NCI-H1092 treated with DMSO at 0.1 percent for 48 hours (cell line): ENCODE measurements at regions not wholly inside any gene's neighbourhood (a gene's known extent, or its start where the extent isn't known, plus 50 kb on each side); places are given as distances from the start of the nearest gene placed in this dataset.
"Not testable (repeated sequence)": the region's sequence is repeated elsewhere in the genome, so short reads cannot be mapped to it uniquely, and the experiment has no call there.

Experiments
- DNase-seq: peaks from one replicate; lab custom pipeline; 2025; lab: John Stamatoyannopoulos, UW

DNA sequence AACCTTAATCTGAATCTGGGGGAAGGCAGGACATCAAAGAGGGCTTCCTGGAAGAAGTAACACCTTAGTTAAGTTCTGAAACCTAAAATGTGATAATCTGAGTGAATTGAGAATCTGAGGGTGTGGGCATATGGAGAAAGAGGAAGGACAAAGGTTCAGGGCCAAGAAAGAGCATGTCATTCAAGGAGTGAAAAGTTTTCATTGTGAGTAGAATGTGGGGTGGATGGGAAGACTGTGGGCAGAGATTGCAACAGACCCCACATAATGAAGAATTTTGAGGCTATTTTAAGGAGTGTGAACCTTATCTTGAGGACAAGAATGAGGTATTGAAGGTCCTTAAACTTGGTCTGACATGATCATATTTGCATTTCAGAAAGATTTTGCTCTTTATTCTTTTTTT, 227.2 kb downstream of the PTGER3 start:
- DNase-seq = no peak

GRCh38 chr1:70820995-70821394, 226.6 kb downstream of the PTGER3 start:
- DNase-seq = no peak

DNA sequence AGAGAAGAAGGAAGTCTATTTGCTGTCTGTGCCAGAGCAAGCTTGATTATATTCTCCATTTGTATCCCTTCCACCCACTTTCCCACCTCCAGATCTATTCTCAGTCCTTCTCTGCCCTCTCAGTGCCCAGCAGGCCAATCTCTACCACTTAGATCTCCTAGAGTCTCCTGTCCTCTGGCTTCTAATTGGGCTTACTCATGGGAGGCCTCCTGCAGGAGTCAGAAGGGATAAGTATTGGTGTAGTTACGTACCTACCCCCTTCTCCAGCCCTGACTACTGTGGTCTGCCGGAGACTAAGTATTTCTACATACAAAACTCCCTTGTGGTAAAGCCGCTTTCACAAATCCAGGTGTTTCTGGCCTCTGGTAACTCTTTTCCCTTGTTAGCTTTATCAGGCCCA, 221.2 kb downstream of the PTGER3 start:
- DNase-seq = no peak

GRCh38 chr1:70827030-70827429, 220.6 kb downstream of the PTGER3 start:
- no peak for DNase-seq

DNA sequence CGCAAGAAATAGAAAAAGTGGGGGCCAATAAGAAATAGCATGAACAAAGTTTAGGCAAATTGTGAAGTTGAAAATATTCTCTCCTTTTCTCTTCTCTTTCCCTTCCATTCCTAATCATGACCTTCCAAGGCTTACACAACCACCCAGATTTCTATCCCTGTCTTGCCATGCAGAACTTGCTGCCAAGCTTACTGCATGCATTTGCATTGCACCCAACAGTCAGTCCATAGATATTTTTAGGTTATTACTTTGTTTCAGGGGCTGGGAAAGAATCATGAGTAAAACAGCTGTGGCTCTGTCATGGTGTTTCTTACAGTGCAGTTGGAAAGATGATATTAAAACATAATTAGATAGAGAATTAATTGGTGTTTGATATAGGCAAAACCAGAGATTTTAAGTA, 219.4 kb downstream of the PTGER3 start:
- DNase-seq = no peak

DNA sequence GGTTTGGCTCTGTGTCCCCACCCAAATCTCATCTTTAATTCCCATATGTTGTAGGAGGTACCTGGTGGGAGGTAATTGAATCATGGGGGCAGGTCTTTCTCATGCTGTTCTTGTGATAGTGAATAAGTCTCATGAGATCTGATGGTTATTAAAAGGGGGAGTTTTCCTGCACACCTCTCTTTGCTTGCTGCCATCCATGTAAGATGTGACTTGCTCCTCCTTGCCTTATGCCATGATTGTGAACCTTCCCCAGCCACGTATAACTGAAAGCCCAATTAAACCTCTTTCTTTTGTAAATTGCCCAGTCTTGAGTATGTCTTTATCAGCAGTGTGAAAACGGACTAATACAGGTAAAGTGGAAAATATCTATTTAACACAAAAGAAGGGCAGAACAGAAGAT, 213.3 kb downstream of the PTGER3 start:
- not testable (repeated sequence) for DNase-seq

DNA sequence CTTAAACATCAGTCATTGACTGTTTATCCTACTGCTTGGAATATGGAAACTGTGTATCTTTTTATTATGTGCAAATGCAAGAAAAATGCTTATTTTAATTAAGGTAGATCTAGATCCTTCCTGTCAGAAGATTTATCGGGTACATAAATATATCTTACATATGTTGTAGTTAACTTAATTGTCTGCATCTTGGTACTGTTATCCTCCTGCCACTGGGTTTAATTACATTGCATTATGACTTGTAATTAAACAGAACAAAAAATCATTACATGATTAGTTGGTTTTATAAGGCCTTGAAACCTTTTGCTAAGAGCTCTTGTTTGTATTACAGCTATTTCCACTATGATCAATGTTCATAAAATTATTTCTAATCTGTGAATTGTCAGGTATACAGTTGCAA, 211.2 kb downstream of the PTGER3 start:
- DNase-seq = no peak

- no peak for DNase-seq
Observed at GRCh38 chr1:70840260-70840953, 207.2 kb downstream of the PTGER3 start.

DNA sequence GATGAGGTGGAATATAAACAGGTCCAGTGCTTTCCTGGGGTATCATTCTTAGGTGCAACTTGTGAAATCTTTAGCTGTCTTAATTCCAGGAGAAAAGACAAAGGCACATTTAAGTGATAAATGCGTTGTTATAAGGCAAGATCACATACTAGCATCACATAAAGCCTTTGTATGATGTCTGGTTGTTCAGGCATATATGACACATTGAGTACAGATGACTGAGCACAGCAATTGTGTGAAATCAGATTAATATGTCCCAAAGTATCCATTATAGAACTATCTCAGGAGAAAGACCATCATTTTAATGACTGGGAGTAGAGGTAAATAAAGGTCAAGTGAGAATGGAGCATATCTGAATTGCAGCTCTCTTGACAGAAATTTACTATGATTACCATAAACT, 205.1 kb downstream of the PTGER3 start:
- DNase-seq = no peak

DNA sequence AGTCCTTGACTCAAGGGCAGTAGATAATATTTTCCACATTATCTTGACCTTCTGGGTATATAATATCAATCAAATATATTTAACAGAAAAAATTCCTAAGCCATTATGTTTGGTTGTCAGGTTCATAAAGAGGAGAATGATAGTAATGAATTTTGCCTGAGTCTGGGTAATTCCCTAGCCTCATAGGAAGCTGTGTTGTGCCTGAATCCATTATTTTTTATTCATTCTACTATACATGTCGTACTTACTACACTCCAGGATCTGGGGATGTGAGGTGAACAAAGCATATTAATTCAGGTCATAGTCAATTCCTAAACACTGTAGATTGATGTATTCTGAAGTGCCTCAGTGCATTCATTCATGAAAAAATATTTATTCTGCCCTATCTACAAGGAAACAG, 204.2 kb downstream of the PTGER3 start:
- DNase-seq = no peak

DNA sequence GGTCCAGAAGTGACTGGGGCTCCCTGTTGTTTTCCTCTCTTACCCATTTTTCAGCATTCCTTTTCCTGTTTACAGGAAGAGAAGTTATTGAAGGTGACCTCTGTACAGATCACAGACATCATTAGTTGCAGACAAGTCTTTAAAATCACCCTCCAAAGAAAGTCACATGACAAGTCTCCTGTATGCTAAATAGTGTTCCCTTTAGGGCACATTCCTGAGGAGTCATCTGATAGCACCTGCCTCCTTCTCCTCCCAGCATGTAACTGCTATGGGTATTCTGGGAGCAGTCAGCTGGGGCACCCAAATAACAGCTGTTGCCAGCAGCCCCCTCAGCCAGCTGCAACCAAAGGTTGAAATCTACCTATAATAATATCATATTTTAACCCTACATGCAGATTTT, 200.6 kb downstream of the PTGER3 start:
- DNase-seq = no peak

DNA sequence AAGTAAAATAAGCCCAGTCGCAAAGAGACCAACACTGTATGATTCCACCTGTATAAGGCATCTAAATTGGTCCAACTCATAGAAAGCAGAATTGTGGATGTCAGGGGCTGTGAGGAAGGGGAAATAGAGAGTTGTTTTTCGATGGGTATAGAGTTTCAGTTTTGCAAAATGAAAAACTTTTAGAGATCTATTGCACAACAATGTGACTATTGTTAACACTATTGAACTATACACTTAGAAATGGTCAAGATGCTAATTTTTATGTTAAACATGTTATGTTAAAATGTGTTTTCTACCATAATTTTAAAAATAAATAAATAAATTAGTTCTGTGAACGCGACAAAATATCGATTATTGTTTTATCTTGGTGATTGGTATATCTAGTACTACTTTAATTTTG, 192.4 kb downstream of the PTGER3 start:
- DNase-seq = no peak

GRCh38 chr1:70856201-70856600, 191.4 kb downstream of the PTGER3 start:
- no peak for DNase-seq

GRCh38 chr1:70863239-70863638, 184.4 kb downstream of the PTGER3 start:
- DNase-seq = no peak

- no peak for DNase-seq
Observed at GRCh38 chr1:70864302-70864701, 183.3 kb downstream of the PTGER3 start.

DNA sequence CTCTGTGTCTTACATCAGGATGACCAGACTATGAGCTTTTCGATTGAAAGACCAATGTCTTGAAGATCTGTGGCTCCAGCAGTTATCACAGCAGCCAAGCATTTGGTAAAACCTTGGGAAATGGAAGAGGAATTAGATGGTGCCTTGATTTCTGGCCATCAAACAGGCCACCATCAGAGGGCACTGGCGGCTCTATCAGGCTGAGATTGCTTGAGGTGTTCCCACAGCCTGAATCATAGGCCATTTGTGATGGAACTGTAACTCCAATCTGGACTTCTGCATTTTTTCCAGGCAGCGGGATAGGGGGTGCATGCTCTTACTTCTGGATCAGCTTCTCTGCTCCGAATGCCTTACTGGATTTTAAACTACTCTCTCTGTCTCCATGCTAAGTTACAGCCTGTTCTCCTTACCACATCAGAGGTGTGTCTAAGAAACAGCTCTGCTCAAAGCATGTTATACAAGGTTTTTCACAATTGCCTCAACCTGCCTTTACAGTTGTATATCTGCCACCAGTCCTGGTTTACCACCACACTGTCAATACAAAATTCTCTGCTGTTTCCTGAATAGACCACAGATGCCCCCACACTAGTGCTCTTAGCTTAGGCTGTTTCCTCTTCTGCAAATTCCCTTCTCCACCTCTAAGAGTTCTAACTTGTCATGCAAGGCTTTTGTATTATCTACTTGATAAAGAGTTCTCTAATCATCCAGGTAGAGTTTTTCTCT, 180.9 kb downstream of the PTGER3 start:
- DNase-seq = no peak

GRCh38 chr1:70871790-70872189, 175.8 kb downstream of the PTGER3 start:
- DNase-seq = no peak

DNA sequence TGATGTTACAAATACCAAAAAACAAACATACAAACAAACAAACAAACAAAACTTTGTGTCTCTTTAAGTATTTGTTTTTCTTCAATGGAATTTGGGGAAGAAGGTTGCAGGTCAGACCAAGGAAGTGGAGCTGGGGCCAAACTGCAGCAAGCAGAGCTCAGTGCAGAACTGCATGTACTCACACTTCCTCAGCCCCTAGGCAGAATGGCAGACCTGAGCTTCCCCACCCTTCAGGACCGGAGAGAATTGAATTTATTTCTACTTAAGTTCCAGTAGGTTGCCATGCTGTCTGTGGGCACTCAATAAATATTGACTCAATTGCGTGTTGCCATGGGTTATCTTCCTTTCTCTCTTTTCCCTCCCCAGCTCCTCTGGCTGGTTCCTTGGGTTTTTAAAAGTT, 173.6 kb downstream of the PTGER3 start:
- DNase-seq = no peak

GRCh38 chr1:70874818-70875217, 172.8 kb downstream of the PTGER3 start:
- no peak for DNase-seq

- no peak for DNase-seq
Observed at GRCh38 chr1:70877343-70877742, 170.3 kb downstream of the PTGER3 start.

GRCh38 chr1:70887936-70888335, 159.7 kb downstream of the PTGER3 start:
- no peak for DNase-seq

GRCh38 chr1:70888722-70889121, 158.9 kb downstream of the PTGER3 start:
- DNase-seq = no peak

DNA sequence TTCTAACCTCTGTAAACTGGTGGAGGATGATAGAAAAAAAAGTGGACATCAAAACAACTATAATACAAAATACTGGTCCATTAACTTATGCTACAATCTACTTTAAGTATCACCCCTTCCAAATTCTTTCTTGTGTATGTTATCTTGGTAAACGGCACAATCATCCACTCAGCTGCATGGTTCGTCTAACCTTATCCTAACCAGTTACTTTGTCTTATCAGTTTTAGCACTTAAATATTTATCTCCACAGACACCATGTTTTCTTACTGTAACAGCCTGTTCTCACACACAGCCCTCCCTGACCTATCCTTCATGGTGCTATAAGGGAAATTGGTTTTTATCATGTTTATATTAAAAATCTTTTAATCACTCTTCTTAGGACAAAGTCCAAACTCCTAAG, 157.2 kb downstream of the PTGER3 start:
- DNase-seq = no peak
